Epithelial cell of prostate (primary cell): ENCODE measurements at regions not wholly inside any gene's neighbourhood (a gene's known extent, or its start where the extent isn't known, plus 50 kb on each side); places are given as distances from the start of the nearest gene placed in this dataset.

Experiments
- DNase-seq: peaks from one replicate; pipeline ENCODE4 v3.0.0-alpha.2; 2011; ENCODE audit warnings: low read depth, low spot score
- H3K27ac ChIP-seq: fragments of 450-650 bp; 2 replicates; pipeline ENCODE4 v1.5.1; 2017; ENCODE audit warnings: mild to moderate bottlenecking

- H3K27ac ChIP-seq: peak overlapping the region; percentile 33
- no peak for DNase-seq
Observed at GRCh38 chr5:4514067-4514648, 626.0 kb upstream of the ADAMTS16 start.

GRCh38 chr5:4518903-4519672, 621.0 kb upstream of the ADAMTS16 start:
- H3K27ac ChIP-seq: no peak overlapping the region
- DNase-seq: no peak

- no peak for DNase-seq
Observed at GRCh38 chr5:4520559-4520958, 619.6 kb upstream of the ADAMTS16 start.

GRCh38 chr5:4523038-4523437, 617.1 kb upstream of the ADAMTS16 start:
- no peak for DNase-seq
- no peak overlapping the region for H3K27ac ChIP-seq

More at GRCh38 chr5:4520559-4520958, 619.6 kb upstream of the ADAMTS16 start:
- no peak overlapping the region for H3K27ac ChIP-seq

GRCh38 chr5:4531756-4532704, 608.1 kb upstream of the ADAMTS16 start:
- H3K27ac ChIP-seq: no peak overlapping the region
- no peak for DNase-seq

GRCh38 chr5:4532705-4533080, 607.4 kb upstream of the ADAMTS16 start:
- DNase-seq: no peak
- H3K27ac ChIP-seq: no peak overlapping the region

GRCh38 chr5:4533457-4534105, 606.5 kb upstream of the ADAMTS16 start:
- no peak for DNase-seq
- no peak overlapping the region for H3K27ac ChIP-seq

- DNase-seq: no peak
- no peak overlapping the region for H3K27ac ChIP-seq
Observed at GRCh38 chr5:4537489-4537888, 602.6 kb upstream of the ADAMTS16 start.

GRCh38 chr5:4540375-4541173, 599.6 kb upstream of the ADAMTS16 start:
- no peak overlapping the region for H3K27ac ChIP-seq
- no peak for DNase-seq

- DNase-seq: no peak
- H3K27ac ChIP-seq: no peak overlapping the region
Observed at GRCh38 chr5:4541334-4541733, 598.8 kb upstream of the ADAMTS16 start.

- no peak overlapping the region for H3K27ac ChIP-seq
Observed at GRCh38 chr5:4542145-4542778, 597.9 kb upstream of the ADAMTS16 start.

GRCh38 chr5:4544049-4544670, 596.0 kb upstream of the ADAMTS16 start:
- H3K27ac ChIP-seq: no peak overlapping the region

More at GRCh38 chr5:4542145-4542778, 597.9 kb upstream of the ADAMTS16 start:
- no peak for DNase-seq

GRCh38 chr5:4547547-4547946, 592.6 kb upstream of the ADAMTS16 start:
- DNase-seq: no peak
- H3K27ac ChIP-seq: no peak overlapping the region

More at GRCh38 chr5:4544049-4544670, 596.0 kb upstream of the ADAMTS16 start:
- DNase-seq: no peak

GRCh38 chr5:4548341-4548740, 591.8 kb upstream of the ADAMTS16 start:
- H3K27ac ChIP-seq: no peak overlapping the region
- DNase-seq: no peak

GRCh38 chr5:4549351-4549750, 590.8 kb upstream of the ADAMTS16 start:
- no peak overlapping the region for H3K27ac ChIP-seq
- DNase-seq: no peak

GRCh38 chr5:4551034-4551433, 589.1 kb upstream of the ADAMTS16 start:
- no peak overlapping the region for H3K27ac ChIP-seq
- no peak for DNase-seq

GRCh38 chr5:4553130-4553529, 587.0 kb upstream of the ADAMTS16 start:
- H3K27ac ChIP-seq: no peak overlapping the region
- DNase-seq: no peak

- no peak overlapping the region for H3K27ac ChIP-seq
- no peak for DNase-seq
Observed at GRCh38 chr5:4553978-4554377, 586.2 kb upstream of the ADAMTS16 start.
